Tibial artery (tissue), 4 donors: ENCODE measurements at regions not wholly inside any gene's neighbourhood (a gene's known extent, or its start where the extent isn't known, plus 50 kb on each side); places are given as distances from the start of the nearest gene placed in this dataset.

Experiments
- DNase-seq, 2 donors: peaks; one replicate each; pipeline ENCODE4 v3.0.0-alpha.2; 2019
- H3K27ac ChIP-seq, 2 donors: fragments of 200-600 bp; sonication (generic) in 1 of 2; 1 replicate in 1 of 2; 2 replicates in 1 of 2; pipeline ENCODE4 v1.5.1; 2018 to 2019; ENCODE audit warnings: mild to moderate bottlenecking in 1 of 2
- H3K27me3 ChIP-seq, 2 donors: fragments of 200-600 bp; sonication (generic) in 1 of 2; one replicate each; pipeline versions ENCODE4 v1.5.1 to v1.6.0; 2016 to 2019
- H3K36me3 ChIP-seq, 3 donors: fragments of 200-600 bp; sonication (generic) in 2 of 3; one replicate each; pipeline ENCODE4 v1.5.1; 2016 to 2019; ENCODE audit warnings: mild to moderate bottlenecking in 2 of 3
- H3K4me1 ChIP-seq, 4 donors: fragments of 200-600 bp; sonication (generic) in 2 of 4; 1 replicate in 3 of 4; 2 replicates in 1 of 4; pipeline ENCODE4 v1.5.1; 2016 to 2019
- H3K4me3 ChIP-seq, 2 donors: fragments of 200-600 bp; sonication (generic) in 1 of 2; 1 replicate in 1 of 2; 2 replicates in 1 of 2; pipeline ENCODE4 v1.5.1; 2018 to 2019; ENCODE audit warnings: mild to moderate bottlenecking in 2 of 2
- H3K9me3 ChIP-seq, 3 donors: fragments of 200-600 bp; sonication (generic) in 1 of 3; one replicate each; pipeline ENCODE4 v1.5.1; 2016 to 2019
- intact Hi-C: fragments of 100-400 bp; cut with DNase I; formaldehyde crosslinking; loops from one replicate; pipeline ENCODE4 v1.15.0; 2023; ENCODE audit warnings: low total_unique reads
- TF ChIP-seq, protein P1 (sequence below), 2 experiments: fragments of 200-600 bp in 1 of 2; fragments of 450-650 bp in 1 of 2; IDR thresholded peaks; one replicate each; pipeline ENCODE4 v1.5.1; 2017 to 2019; ENCODE audit warnings: antibody characterized with exemption in 2 of 2, mild to moderate bottlenecking in 1 of 2, moderate library complexity in 1 of 2

DNA sequence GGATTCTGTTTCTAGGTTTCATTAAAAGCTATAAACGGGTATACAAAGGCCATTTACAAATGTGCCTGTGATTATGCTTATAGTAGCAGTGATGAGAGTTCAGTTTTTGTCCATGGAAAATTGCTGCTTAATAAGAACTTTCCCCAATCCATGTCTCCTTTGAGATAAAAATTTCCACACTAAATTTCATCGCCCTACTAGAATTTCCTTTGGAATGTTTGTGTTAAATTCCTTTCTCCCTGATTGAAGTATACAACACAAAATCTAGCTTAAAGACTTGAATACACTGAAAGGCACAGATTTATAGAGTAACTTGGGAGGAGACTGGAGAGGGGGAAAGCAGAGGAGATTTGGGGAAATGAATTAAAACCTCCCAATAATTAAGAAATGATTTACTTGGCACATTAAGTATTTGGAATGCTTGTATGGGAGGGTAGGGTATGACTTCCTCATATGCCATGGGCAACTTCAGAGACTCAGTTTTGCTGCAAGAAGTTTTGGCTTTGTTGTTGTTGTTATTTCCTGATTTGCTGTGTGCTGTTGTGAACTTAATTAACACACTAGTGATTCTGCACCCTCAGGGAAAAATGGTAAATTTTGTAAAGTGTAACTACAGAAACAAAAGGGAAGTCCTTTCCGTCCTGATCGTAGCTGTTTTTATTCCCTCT lies 157.6 kb upstream of the LMO4 start:
- no peak for DNase-seq
- Histone ChIP-seq H3K27ac (no peak overlapping the region), H3K27me3 (no peaks in the 10 kb centered on the region), H3K36me3 (no peaks in the 10 kb centered on the region), H3K9me3 (no peaks in the 10 kb centered on the region), H3K4me1 (peaks cover 0 to 5% (median 0%) of the 10 kb centered on the region in 4 donors), H3K4me3 (no peak overlapping the region)
- intact Hi-C loops: no loop called here
- TF ChIP-seq, protein P1, sequence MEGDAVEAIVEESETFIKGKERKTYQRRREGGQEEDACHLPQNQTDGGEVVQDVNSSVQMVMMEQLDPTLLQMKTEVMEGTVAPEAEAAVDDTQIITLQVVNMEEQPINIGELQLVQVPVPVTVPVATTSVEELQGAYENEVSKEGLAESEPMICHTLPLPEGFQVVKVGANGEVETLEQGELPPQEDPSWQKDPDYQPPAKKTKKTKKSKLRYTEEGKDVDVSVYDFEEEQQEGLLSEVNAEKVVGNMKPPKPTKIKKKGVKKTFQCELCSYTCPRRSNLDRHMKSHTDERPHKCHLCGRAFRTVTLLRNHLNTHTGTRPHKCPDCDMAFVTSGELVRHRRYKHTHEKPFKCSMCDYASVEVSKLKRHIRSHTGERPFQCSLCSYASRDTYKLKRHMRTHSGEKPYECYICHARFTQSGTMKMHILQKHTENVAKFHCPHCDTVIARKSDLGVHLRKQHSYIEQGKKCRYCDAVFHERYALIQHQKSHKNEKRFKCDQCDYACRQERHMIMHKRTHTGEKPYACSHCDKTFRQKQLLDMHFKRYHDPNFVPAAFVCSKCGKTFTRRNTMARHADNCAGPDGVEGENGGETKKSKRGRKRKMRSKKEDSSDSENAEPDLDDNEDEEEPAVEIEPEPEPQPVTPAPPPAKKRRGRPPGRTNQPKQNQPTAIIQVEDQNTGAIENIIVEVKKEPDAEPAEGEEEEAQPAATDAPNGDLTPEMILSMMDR (IDR thresholded peaks at IDR 0.05): no peak

DNA sequence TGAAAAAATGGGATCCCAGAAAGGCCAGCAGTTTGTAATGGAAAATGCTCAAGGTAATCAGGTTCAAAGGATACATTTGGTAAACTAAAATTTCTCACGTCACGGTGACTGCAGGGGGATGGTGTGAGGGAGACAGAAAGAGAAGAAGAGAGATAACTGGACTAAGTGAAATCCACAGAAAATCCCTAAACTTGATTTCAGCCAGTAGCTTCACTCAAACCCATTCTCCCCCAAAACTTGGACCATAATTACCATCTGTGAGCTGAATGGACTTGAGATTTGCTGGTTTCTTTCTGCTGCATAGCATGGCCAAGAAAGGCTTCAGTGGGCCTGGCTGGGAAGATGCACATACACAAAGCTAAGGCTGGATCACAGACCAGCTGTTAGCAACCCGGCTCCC lies 155.4 kb upstream of the LMO4 start:
- H3K9me3 ChIP-seq: no peaks in the 10 kb centered on the region
- H3K27ac ChIP-seq: no peak overlapping the region
- H3K4me1 ChIP-seq: no peaks in the 10 kb centered on the region
- H3K36me3 ChIP-seq: no peaks in the 10 kb centered on the region
- intact Hi-C loops: no loop called here
- TF ChIP-seq, protein P1 (IDR thresholded peaks at IDR 0.05): no peak
- DNase-seq: no peak
- H3K4me3 ChIP-seq: no peak overlapping the region
- no peaks in the 10 kb centered on the region for H3K27me3 ChIP-seq

DNA sequence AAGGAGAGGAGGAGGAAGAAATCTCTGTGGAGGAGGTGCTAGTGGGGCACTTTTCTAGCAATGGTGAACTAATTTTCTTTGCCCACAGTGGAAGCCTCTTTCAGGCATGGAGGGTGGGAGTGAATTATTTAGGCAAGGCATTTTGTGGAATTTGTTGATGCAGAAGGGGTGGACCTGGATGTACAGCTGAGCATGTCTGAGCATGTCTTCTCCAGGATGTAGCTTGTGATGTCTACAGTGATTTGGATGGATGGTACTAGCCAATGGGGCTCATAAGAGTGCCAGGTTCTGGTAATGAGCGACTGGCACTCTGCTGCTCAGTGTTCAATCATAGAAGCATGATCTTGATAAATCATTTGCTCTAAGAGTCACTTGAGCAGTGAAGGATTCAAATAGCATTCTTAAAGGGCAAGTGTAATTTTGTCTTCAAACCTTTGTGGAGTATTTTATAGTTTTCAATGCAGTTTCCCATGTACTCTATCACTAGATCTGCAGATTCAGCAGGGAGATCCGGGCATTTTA lies 153.9 kb upstream of the LMO4 start:
- H3K27ac ChIP-seq: no peak overlapping the region
- H3K4me3 ChIP-seq: no peak overlapping the region
- no peaks in the 10 kb centered on the region for H3K4me1 ChIP-seq
- H3K27me3 ChIP-seq: no peaks in the 10 kb centered on the region
- H3K9me3 ChIP-seq: no peaks in the 10 kb centered on the region
- DNase-seq: no peak
- intact Hi-C loops: no loop called here
- no peaks in the 10 kb centered on the region for H3K36me3 ChIP-seq
- TF ChIP-seq, protein P1 (IDR thresholded peaks at IDR 0.05): no peak

DNA sequence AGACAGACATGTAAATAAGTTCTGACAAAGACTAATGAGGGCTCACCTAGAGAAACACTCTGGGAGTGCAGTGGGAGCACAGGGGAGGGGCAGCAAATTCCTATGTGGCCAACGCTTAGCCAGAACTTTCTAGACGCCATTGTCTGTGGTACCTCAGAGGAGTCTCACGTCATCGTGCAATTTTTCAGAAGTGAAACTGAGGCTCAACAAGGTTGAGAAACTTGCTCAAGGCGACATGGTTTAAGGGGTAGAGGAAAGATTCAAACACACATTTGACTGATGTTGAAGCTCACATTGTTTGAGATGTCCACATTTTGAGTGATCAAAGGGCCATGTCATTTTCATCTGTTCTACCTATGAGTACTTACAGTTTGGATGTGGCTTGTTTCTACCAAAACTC lies 152.6 kb upstream of the LMO4 start:
- H3K27me3 ChIP-seq: no peaks in the 10 kb centered on the region
- TF ChIP-seq, protein P1 (IDR thresholded peaks at IDR 0.05): no peak
- H3K27ac ChIP-seq: no peak overlapping the region
- no peaks in the 10 kb centered on the region for H3K36me3 ChIP-seq
- H3K4me1 ChIP-seq: no peaks in the 10 kb centered on the region
- H3K4me3 ChIP-seq: no peak overlapping the region
- intact Hi-C loops: no loop called here
- H3K9me3 ChIP-seq: no peaks in the 10 kb centered on the region
- no peak for DNase-seq

DNA sequence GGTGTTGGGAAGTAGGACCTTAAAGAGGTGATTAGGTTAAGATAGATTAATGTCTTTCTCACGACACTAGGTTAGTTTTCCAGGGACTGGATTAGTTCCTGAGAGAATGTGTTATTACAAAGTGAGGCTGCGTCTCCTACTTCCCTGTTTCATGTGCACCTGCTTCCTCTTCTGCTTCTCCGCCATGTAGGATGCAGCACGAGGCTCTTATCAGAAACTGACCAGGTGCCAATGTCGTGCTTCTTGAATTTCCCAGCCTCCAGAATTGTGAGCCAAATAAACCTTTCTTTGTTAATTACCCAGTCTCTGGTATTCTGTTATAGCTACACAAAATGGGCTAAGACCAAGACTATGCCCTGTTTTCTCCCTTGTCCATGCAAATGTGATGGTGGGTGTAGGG lies 152.2 kb upstream of the LMO4 start:
- intact Hi-C loops: no loop called here
- TF ChIP-seq, protein P1 (IDR thresholded peaks at IDR 0.05): no peak

More for the DNA sequence above, 152.2 kb upstream of the LMO4 start:
- Histone ChIP-seq H3K4me1 (no peaks in the 10 kb centered on the region), H3K9me3 (no peaks in the 10 kb centered on the region), H3K4me3 (no peak overlapping the region), H3K36me3 (no peaks in the 10 kb centered on the region), H3K27ac (no peak overlapping the region), H3K27me3 (no peaks in the 10 kb centered on the region)
- DNase-seq: no peak
